ENCODE measurements at regions not wholly inside any gene's neighbourhood (a gene's known extent, or its start where the extent isn't known, plus 50 kb on each side); places are given as distances from the start of the nearest gene placed in this dataset.

DNA sequence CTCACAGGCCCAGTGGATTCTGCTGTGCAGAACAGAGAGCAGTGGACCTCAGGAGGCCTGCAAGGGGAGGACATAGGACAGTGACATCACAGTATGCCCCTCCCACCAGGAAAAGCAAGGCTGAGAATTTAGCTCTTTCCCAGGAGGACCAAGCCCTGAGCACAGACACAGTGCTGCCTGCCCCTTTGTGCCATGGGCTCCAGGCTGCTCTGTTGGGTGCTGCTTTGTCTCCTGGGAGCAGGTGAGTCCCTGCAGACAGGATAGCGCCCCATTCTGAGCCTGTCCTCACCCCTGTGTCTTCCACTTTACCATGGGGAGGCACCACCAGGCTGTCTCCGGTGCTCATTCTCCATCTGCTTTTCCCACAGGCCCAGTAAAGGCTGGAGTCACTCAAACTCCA, 63.0 kb upstream of the PRSS58 start:
- H3K4me3 ChIP-seq (ENCODE audit: control insufficient read depth, low read depth, low read length) = no peak overlapping the region
- TF ChIP-seq, protein P1, sequence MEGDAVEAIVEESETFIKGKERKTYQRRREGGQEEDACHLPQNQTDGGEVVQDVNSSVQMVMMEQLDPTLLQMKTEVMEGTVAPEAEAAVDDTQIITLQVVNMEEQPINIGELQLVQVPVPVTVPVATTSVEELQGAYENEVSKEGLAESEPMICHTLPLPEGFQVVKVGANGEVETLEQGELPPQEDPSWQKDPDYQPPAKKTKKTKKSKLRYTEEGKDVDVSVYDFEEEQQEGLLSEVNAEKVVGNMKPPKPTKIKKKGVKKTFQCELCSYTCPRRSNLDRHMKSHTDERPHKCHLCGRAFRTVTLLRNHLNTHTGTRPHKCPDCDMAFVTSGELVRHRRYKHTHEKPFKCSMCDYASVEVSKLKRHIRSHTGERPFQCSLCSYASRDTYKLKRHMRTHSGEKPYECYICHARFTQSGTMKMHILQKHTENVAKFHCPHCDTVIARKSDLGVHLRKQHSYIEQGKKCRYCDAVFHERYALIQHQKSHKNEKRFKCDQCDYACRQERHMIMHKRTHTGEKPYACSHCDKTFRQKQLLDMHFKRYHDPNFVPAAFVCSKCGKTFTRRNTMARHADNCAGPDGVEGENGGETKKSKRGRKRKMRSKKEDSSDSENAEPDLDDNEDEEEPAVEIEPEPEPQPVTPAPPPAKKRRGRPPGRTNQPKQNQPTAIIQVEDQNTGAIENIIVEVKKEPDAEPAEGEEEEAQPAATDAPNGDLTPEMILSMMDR (IDR thresholded peaks at IDR 0.05; ENCODE audit: control insufficient read depth, insufficient read depth, low read depth, low read length, missing control alignments) = no peak
- no peak for DNase-seq (ENCODE audit: low read depth)

DNA sequence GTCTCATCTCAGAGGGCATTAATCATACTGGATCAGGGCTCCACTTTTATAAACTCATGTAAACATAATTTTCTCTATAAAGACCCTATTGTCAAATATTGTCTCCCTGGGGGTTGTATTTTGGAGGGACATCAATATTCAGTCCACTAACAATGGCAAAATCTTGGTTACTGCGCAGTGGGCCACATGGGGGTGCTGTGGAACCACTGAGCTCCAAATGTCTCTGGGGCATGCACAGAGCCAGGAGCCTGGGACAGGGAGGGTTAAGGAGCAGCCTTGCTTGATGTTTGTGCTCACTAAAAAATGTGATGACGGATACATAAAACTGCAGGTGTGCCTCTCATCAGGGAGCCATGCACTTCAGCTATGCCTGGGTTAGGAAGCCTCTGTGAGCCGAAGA, 62.1 kb upstream of the PRSS58 start:
- TF ChIP-seq, protein P1 (IDR thresholded peaks at IDR 0.05; ENCODE audit: control insufficient read depth, insufficient read depth, low read depth, low read length, missing control alignments) = no peak
- DNase-seq (ENCODE audit: low read depth) = no peak
- no peak overlapping the region for H3K4me3 ChIP-seq (ENCODE audit: control insufficient read depth, low read depth, low read length)

DNA sequence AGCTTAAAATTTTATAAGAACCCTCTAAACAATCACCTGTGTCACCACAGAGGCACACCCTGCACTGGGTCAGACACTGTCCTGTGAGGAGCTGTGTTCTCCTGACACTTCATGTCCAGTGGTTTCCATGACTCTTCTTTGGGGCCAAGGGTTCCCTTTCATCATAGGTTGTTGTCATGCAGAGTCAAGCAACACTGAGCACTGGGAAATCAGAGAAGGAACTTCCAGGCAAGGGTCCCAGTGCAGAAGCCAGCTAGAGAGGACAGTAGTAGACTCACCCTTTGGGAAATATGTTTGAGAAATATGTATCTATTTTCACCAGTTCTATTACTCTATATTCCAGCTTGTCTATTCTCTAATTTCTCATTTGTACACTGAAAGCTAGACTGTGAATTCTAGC, 56.4 kb upstream of the PRSS58 start:
- no peak for DNase-seq (ENCODE audit: low read depth)
- no peak overlapping the region for H3K4me3 ChIP-seq (ENCODE audit: control insufficient read depth, low read depth, low read length)
- TF ChIP-seq, protein P1 (IDR thresholded peaks at IDR 0.05; ENCODE audit: control insufficient read depth, insufficient read depth, low read depth, low read length, missing control alignments) = no peak

DNA sequence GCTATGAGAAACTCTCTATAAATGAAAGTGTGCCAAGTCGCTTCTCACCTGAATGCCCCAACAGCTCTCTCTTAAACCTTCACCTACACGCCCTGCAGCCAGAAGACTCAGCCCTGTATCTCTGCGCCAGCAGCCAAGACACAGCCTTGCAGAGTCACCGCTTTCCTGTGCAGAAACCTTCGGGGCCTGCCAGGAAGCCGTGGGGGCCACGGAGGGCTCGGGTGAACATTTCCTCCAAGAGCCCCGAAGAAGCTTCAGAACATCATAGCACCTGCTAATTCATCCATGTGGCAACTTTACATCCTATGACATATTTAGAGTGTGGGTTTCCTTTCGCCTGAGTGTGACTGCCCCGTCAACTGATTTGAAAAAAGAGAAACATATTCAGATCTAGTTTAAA, 55.7 kb upstream of the PRSS58 start:
- TF ChIP-seq, protein P1 (IDR thresholded peaks at IDR 0.05; ENCODE audit: control insufficient read depth, insufficient read depth, low read depth, low read length, missing control alignments) = no peak
- DNase-seq (ENCODE audit: low read depth) = no peak
- no peak overlapping the region for H3K4me3 ChIP-seq (ENCODE audit: control insufficient read depth, low read depth, low read length)

DNA sequence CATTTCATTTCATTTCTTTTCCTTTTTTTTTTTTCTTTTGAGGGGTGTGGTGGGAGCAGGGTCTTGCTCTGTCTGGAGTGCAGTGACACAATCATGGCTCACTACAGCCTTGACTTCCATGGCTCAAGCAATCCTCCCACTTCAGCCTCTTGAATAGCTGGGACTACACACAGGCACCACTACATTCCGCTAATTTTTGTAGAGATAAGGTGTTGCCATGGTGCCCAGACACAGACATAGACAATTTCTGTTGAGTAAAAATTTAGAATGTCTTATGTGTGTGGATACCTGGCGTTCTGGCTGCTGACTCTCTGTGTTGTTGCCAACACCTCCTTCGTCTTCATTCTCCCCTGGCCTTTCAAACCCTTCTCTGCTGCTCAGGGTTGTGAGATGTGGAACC, 54.0 kb upstream of the PRSS58 start:
- no peak for DNase-seq (ENCODE audit: low read depth)
- H3K4me3 ChIP-seq (ENCODE audit: control insufficient read depth, low read depth, low read length) = no peak overlapping the region
- TF ChIP-seq, protein P1 (IDR thresholded peaks at IDR 0.05; ENCODE audit: control insufficient read depth, insufficient read depth, low read depth, low read length, missing control alignments) = no peak

DNA sequence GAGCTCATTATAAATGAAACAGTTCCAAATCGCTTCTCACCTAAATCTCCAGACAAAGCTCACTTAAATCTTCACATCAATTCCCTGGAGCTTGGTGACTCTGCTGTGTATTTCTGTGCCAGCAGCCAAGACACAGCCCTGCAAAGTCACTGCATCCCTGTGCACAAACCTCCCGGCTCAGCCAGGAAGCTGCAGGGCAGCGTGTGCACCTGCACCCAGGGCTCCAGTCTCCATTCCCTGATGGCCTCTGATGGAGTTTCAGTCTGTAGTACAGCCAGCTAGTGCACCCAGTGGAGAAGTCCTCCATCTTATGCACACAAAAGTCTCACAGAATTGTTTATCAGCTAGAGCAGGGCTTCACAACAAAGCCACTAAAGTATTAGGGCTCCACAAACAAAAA, 51.1 kb upstream of the PRSS58 start:
- TF ChIP-seq, protein P1 (IDR thresholded peaks at IDR 0.05; ENCODE audit: control insufficient read depth, insufficient read depth, low read depth, low read length, missing control alignments) = no peak
- no peak for DNase-seq (ENCODE audit: low read depth)

DNA sequence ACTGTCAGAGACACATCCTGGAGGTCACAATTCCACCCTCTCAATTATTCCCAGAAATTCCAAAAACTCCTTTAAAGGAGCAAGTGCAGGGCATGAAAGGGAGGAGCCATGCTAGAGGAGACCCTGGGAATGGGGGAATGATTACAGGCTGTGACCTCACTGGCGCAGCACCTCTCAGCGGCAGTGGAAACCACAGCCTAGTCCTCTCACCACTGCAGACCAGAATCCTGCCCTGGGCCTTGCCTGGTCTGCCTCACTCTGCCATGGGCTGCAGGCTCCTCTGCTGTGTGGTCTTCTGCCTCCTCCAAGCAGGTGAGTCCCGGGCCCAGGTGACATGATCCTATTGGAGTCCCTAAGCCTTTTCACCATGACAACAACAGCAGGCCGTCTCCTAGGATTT, 50.5 kb upstream of the PRSS58 start:
- no peak for DNase-seq (ENCODE audit: low read depth)
- H3K4me3 ChIP-seq (ENCODE audit: control insufficient read depth, low read depth, low read length) = no peak overlapping the region
- TF ChIP-seq, protein P1 (IDR thresholded peaks at IDR 0.05; ENCODE audit: control insufficient read depth, insufficient read depth, low read depth, low read length, missing control alignments) = no peak

More for the DNA sequence above, 51.1 kb upstream of the PRSS58 start:
- no peak overlapping the region for H3K4me3 ChIP-seq (ENCODE audit: control insufficient read depth, low read depth, low read length)
